ENCODE measurements at regions not wholly inside any gene's neighbourhood (a gene's known extent, or its start where the extent isn't known, plus 50 kb on each side); places are given as distances from the start of the nearest gene placed in this dataset.
"Not testable (repeated sequence)": the region's sequence is repeated elsewhere in the genome, so short reads cannot be mapped to it uniquely, and the experiment has no call there.

DNA sequence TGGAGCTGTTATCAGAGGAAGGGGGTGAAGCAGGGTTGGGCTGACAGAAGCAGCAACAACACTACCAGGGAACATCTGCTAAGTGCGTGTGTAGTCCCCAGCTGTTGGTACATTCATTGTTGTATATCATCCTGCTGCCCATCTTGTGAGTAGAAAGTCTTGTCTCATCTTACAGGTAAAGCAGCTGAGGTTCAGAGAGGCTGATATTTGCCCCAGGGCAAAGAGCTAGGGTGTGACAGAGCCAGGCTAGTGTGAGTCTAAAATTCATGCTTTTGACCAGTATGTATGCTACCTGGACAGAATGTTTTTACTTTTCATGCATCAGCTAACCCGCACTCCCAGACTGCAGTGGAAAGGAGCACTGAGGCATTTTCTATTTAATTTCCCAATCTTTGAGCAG is 221.6 kb downstream of the STK31 start:
- no peaks in the 10 kb centered on the region for H3K36me3 ChIP-seq (ENCODE audit: control insufficient read depth, insufficient read depth, low read length)
- H3K27me3 ChIP-seq (ENCODE audit: control insufficient read depth, insufficient read depth, low read length, poor library complexity, severe bottlenecking): no peaks in the 10 kb centered on the region
- no peak overlapping the region for H3K27ac ChIP-seq (ENCODE audit: insufficient read depth, low read depth, low read length, poor library complexity, severe bottlenecking)
- H3K4me1 ChIP-seq (ENCODE audit: control insufficient read depth, insufficient read depth, low read length): no peaks in the 10 kb centered on the region
- 92 to 95% methylated on average over 2 of the region's 2 CpGs for WGBS, 2 experiments
- no peak overlapping the region for H3K4me3 ChIP-seq (ENCODE audit: insufficient read depth, low read depth, low read length)
- H3K9me3 ChIP-seq (ENCODE audit: control insufficient read depth, low read length): no peaks in the 10 kb centered on the region

- H3K4me1 ChIP-seq (ENCODE audit: control insufficient read depth, insufficient read depth, low read length): no peaks in the 10 kb centered on the region
- no peak overlapping the region for H3K4me3 ChIP-seq (ENCODE audit: insufficient read depth, low read depth, low read length)
- WGBS, 2 experiments: 83% methylated on average over 1 of the region's 1 CpG; no CpG with 5 or more reads in 1 of the 2 experiments
- H3K36me3 ChIP-seq (ENCODE audit: control insufficient read depth, insufficient read depth, low read length): no peaks in the 10 kb centered on the region
- no peaks in the 10 kb centered on the region for H3K27me3 ChIP-seq (ENCODE audit: control insufficient read depth, insufficient read depth, low read length, poor library complexity, severe bottlenecking)
- H3K9me3 ChIP-seq (ENCODE audit: control insufficient read depth, low read length): no peaks in the 10 kb centered on the region
- no peak overlapping the region for H3K27ac ChIP-seq (ENCODE audit: insufficient read depth, low read depth, low read length, poor library complexity, severe bottlenecking)
Measured at GRCh38 chr7:23938215-23938614, 228.2 kb downstream of the STK31 start.

- 43 to 57% methylated on average over 4 of the region's 4 CpGs for WGBS, 2 experiments
- Histone ChIP-seq H3K4me3 (ENCODE audit: insufficient read depth, low read depth, low read length) (no peak overlapping the region), H3K27me3 (ENCODE audit: control insufficient read depth, insufficient read depth, low read length, poor library complexity, severe bottlenecking) (no peaks in the 10 kb centered on the region), H3K27ac (ENCODE audit: insufficient read depth, low read depth, low read length, poor library complexity, severe bottlenecking) (no peak overlapping the region), H3K9me3 (ENCODE audit: control insufficient read depth, low read length) (no peaks in the 10 kb centered on the region), H3K4me1 (ENCODE audit: control insufficient read depth, insufficient read depth, low read length) (no peaks in the 10 kb centered on the region), H3K36me3 (ENCODE audit: control insufficient read depth, insufficient read depth, low read length) (no peaks in the 10 kb centered on the region)
Measured at GRCh38 chr7:23938937-23939552, 229.0 kb downstream of the STK31 start.

GRCh38 chr7:23939747-23940146 is 229.7 kb downstream of the STK31 start:
- 84 to 91% methylated on average over 2 of the region's 2 CpGs for WGBS, 2 experiments
- H3K27ac ChIP-seq (ENCODE audit: insufficient read depth, low read depth, low read length, poor library complexity, severe bottlenecking); H3K4me1 ChIP-seq (ENCODE audit: control insufficient read depth, insufficient read depth, low read length); H3K27me3 ChIP-seq (ENCODE audit: control insufficient read depth, insufficient read depth, low read length, poor library complexity, severe bottlenecking); H3K36me3 ChIP-seq (ENCODE audit: control insufficient read depth, insufficient read depth, low read length); H3K9me3 ChIP-seq (ENCODE audit: control insufficient read depth, low read length); H3K4me3 ChIP-seq (ENCODE audit: insufficient read depth, low read depth, low read length): not testable (repeated sequence)

DNA sequence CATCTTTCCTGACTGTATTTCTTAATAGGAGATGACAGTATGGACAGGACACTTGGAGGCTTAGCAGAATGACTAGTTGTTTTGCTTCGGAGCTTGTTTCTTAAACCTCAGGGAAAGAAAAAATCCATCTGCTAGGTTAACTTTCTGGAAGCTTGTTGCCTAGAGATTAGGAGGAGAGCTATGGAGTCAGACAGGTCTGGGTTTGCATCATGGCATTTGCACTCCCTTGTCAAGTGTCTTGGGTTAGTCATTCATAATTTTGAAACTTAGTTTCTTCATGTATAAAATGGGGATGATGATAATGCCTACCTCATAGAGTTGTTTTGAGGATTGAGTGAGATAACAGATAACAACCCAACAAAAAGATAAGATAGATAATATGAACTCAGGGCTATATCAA is 231.5 kb downstream of the STK31 start:
- Histone ChIP-seq H3K4me1 (ENCODE audit: control insufficient read depth, insufficient read depth, low read length) (no peaks in the 10 kb centered on the region), H3K27ac (ENCODE audit: insufficient read depth, low read depth, low read length, poor library complexity, severe bottlenecking) (no peak overlapping the region), H3K9me3 (ENCODE audit: control insufficient read depth, low read length) (peaks cover 3% of the 10 kb centered on the region), H3K36me3 (ENCODE audit: control insufficient read depth, insufficient read depth, low read length) (no peaks in the 10 kb centered on the region), H3K27me3 (ENCODE audit: control insufficient read depth, insufficient read depth, low read length, poor library complexity, severe bottlenecking) (no peaks in the 10 kb centered on the region), H3K4me3 (ENCODE audit: insufficient read depth, low read depth, low read length) (no peak overlapping the region)
- WGBS, 2 experiments: 87 to 94% methylated on average over 1 of the region's 1 CpG

DNA sequence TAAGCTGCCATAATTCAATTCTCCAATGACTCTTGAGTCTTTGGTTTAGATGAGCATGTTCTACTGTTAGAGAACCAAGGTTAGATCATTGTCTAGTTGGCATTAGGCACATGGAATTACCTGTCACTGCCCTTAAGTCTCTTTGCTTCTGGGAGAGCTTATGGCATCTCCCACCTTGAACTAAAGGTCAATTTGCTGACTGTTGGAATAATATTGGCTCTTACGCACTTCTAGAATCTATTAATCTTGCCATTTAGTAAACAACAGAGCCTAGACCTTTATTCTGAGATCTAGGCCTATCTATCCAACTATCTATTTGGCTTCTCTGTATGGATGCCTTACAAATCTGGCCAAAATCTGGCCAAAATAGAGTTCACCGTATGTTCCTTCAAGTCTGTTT is 232.0 kb downstream of the STK31 start:
- Histone ChIP-seq H3K4me3 (ENCODE audit: insufficient read depth, low read depth, low read length) (no peak overlapping the region), H3K27ac (ENCODE audit: insufficient read depth, low read depth, low read length, poor library complexity, severe bottlenecking) (no peak overlapping the region), H3K4me1 (ENCODE audit: control insufficient read depth, insufficient read depth, low read length) (no peaks in the 10 kb centered on the region), H3K9me3 (ENCODE audit: control insufficient read depth, low read length) (peaks cover 7% of the 10 kb centered on the region), H3K36me3 (ENCODE audit: control insufficient read depth, insufficient read depth, low read length) (no peaks in the 10 kb centered on the region), H3K27me3 (ENCODE audit: control insufficient read depth, insufficient read depth, low read length, poor library complexity, severe bottlenecking) (no peaks in the 10 kb centered on the region)
- WGBS, 2 experiments: 98% methylated on average over 2 of the region's 2 CpGs

DNA sequence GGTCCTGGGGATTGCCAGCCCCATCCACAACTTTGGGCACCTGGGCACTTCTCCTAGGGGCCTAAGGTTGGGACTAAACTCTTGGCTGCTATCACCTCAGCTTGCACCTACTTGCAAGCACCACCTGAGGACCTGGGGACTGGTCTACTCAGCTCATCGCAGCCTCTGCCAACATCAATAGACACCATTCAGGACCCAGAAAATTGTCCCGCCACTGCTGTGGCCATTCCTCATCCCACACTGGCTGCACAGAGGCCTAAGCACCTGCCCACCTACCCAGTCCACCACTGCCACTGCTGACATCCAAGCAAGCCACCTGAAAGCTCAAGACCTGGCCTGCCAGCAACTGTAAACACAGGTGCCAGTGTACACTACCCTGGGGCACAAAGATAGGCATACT is 234.1 kb downstream of the STK31 start:
- 92 to 94% methylated on average over 2 of the region's 2 CpGs for WGBS, 2 experiments
- Histone ChIP-seq H3K9me3 (ENCODE audit: control insufficient read depth, low read length) (peaks cover 7% of the 10 kb centered on the region), H3K36me3 (ENCODE audit: control insufficient read depth, insufficient read depth, low read length) (no peaks in the 10 kb centered on the region), H3K27me3 (ENCODE audit: control insufficient read depth, insufficient read depth, low read length, poor library complexity, severe bottlenecking) (no peaks in the 10 kb centered on the region), H3K27ac (ENCODE audit: insufficient read depth, low read depth, low read length, poor library complexity, severe bottlenecking) (no peak overlapping the region), H3K4me1 (ENCODE audit: control insufficient read depth, insufficient read depth, low read length) (no peaks in the 10 kb centered on the region), H3K4me3 (ENCODE audit: insufficient read depth, low read depth, low read length) (no peak overlapping the region)

DNA sequence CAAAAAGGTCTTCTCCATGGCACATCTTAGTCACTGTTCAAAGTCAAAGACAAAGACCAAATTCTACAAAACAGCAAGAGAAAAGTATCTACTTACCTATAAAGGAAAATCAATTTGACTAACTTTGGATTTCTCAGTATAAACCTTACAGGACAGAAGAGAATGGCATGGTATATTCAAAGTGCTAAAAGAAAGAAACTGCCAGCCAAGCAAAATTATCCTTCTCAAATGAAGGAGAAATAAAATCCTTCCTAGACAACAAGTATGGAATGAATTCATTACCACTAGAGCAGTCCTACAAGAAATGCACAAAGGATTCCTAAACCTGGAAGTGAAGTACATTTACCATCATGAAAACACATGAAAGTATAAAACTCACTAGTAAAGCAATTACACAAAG is 235.5 kb downstream of the STK31 start:
- H3K27me3 ChIP-seq (ENCODE audit: control insufficient read depth, insufficient read depth, low read length, poor library complexity, severe bottlenecking): no peaks in the 10 kb centered on the region
- H3K9me3 ChIP-seq (ENCODE audit: control insufficient read depth, low read length): peaks cover 7% of the 10 kb centered on the region
- H3K36me3 ChIP-seq (ENCODE audit: control insufficient read depth, insufficient read depth, low read length): no peaks in the 10 kb centered on the region
- no peak overlapping the region for H3K27ac ChIP-seq (ENCODE audit: insufficient read depth, low read depth, low read length, poor library complexity, severe bottlenecking)
- H3K4me1 ChIP-seq (ENCODE audit: control insufficient read depth, insufficient read depth, low read length): no peaks in the 10 kb centered on the region
- no peak overlapping the region for H3K4me3 ChIP-seq (ENCODE audit: insufficient read depth, low read depth, low read length)

DNA sequence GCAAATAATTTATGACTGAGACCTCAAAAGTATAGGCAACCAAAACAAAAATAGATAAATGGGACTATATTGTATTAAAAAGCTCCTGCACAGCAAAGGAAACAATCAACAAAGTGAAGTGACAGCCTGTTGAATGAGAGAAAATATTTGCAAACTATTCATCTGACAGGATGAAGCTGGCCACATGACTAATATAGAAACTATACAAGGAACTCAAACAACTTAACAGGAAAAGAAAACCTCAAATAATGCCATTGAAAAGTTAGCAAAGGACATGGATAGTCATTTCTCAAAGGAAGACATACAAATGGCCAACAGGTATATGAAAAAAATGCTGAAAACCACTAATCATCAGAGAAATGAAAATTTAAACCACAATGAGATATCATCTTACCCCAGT is 245.1 kb downstream of the STK31 start:
- Histone ChIP-seq H3K9me3 (ENCODE audit: control insufficient read depth, low read length) (no peaks in the 10 kb centered on the region), H3K27me3 (ENCODE audit: control insufficient read depth, insufficient read depth, low read length, poor library complexity, severe bottlenecking) (no peaks in the 10 kb centered on the region), H3K4me1 (ENCODE audit: control insufficient read depth, insufficient read depth, low read length) (peaks cover 18% of the 10 kb centered on the region), H3K4me3 (ENCODE audit: insufficient read depth, low read depth, low read length) (no peak overlapping the region), H3K27ac (ENCODE audit: insufficient read depth, low read depth, low read length, poor library complexity, severe bottlenecking) (no peak overlapping the region), H3K36me3 (ENCODE audit: control insufficient read depth, insufficient read depth, low read length) (no peaks in the 10 kb centered on the region)

DNA sequence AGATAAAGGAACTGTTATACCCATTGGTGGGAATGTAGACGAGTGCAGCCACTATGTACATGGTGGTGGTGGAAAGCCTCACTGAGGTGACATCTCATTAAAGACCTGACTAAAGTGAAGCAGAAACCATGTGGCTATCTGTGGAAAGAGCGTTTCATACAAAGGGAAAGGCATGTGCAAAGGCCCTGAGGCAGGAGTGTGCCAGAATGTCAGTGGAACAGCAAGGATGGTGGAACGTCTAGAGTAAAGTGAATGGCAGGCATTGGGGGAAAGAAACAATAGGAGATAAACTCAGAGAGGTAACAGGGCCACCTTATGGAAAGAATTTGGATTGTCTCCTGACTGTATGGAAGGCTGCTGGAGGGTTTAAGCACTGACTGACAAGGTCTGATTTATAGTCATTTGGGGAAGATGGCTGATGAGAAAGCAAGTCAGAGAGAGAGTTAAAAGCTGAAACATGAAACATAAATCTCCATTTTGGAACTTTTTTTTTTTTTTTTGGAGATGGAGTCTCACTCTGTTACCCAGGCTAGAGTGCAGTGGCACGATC is 245.7 kb downstream of the STK31 start:
- H3K27me3 ChIP-seq (ENCODE audit: control insufficient read depth, insufficient read depth, low read length, poor library complexity, severe bottlenecking): no peaks in the 10 kb centered on the region
- 87 to 92% methylated on average over 4 of the region's 4 CpGs for WGBS, 2 experiments
- H3K27ac ChIP-seq (ENCODE audit: insufficient read depth, low read depth, low read length, poor library complexity, severe bottlenecking): no peak overlapping the region
- no peaks in the 10 kb centered on the region for H3K36me3 ChIP-seq (ENCODE audit: control insufficient read depth, insufficient read depth, low read length)
- H3K4me1 ChIP-seq (ENCODE audit: control insufficient read depth, insufficient read depth, low read length): peaks cover 20% of the 10 kb centered on the region
- no peak overlapping the region for H3K4me3 ChIP-seq (ENCODE audit: insufficient read depth, low read depth, low read length)
- H3K9me3 ChIP-seq (ENCODE audit: control insufficient read depth, low read length): no peaks in the 10 kb centered on the region

Measured in ectodermal cell (in vitro differentiated cells).